OCI-LY3 (cell line): ENCODE measurements at regions not wholly inside any gene's neighbourhood (a gene's known extent, or its start where the extent isn't known, plus 50 kb on each side); places are given as distances from the start of the nearest gene placed in this dataset.

Experiments used
- H2AFZ ChIP-seq: fragments of 200-600, 300-600 bp; shearing (Covaris generic); 2 replicates; pipeline ENCODE4 v1.6.0; 2014; ENCODE audit warnings: antibody characterized with exemption, low read depth, low read length
- H3K27ac ChIP-seq: fragments of 200-600, 300-600 bp; sonication (generic); 2 replicates; pipeline ENCODE4 v1.5.1; 2014; ENCODE audit warnings: mild to moderate bottlenecking, low read length, moderate library complexity, mixed read lengths
- H3K27me3 ChIP-seq: fragments of 200-600, 300-600 bp; sonication (generic); 2 replicates; pipeline ENCODE4 v1.6.1; 2014; ENCODE audit warnings: low read depth, low read length, mixed read lengths
- H3K36me3 ChIP-seq: fragments of 200-600, 300-600 bp; sonication (generic); replicated peaks from 2 replicates; pipeline ENCODE3; 2014; ENCODE audit warnings: low read depth, low read length, mixed read lengths
- H3K4me1 ChIP-seq: fragments of 300-600, 200-600 bp; sonication (generic); 2 replicates; pipeline ENCODE4 v1.6.1; 2014; ENCODE audit warnings: low read length, mixed read lengths
- H3K4me2 ChIP-seq: fragments of 200-600, 300-600 bp; sonication (generic); 2 replicates; pipeline ENCODE4 v1.6.1; 2014; ENCODE audit warnings: low read length, mixed read lengths
- H3K4me3 ChIP-seq: fragments of 300-600, 200-600 bp; sonication (generic); 2 replicates; pipeline ENCODE4 v1.5.1; 2014; ENCODE audit warnings: antibody characterized with exemption, mild to moderate bottlenecking, low read length, moderate library complexity
- H3K79me2 ChIP-seq: fragments of 300-600, 200-600 bp; shearing (Covaris generic); 2 replicates; pipeline ENCODE4 v1.6.1; 2014; ENCODE audit warnings: mild to moderate bottlenecking, low read length, mixed read lengths
- H3K9ac ChIP-seq: fragments of 300-600, 200-600 bp; shearing (Covaris generic); 2 replicates; pipeline ENCODE4 v1.6.0; 2014; ENCODE audit warnings: mild to moderate bottlenecking, low read length, moderate library complexity
- H3K9me3 ChIP-seq: fragments of 200-600, 300-600 bp; shearing (Covaris generic); 2 replicates; pipeline ENCODE4 v1.6.1; 2014; ENCODE audit warnings: low read length, mixed read lengths; ENCODE audit not compliant: insufficient read depth
- H4K20me1 ChIP-seq: fragments of 200-600, 300-600 bp; sonication (generic); 2 replicates; pipeline ENCODE4 v1.6.1; 2016; ENCODE audit warnings: low read length, mixed read lengths; ENCODE audit not compliant: insufficient read depth
- CTCF ChIP-seq: fragments of 200-600, 300-600 bp; sonication (generic); IDR thresholded peaks from 2 replicates; pipeline ENCODE4 v1.5.1; 2014; ENCODE audit warnings: antibody characterized with exemption, low read length, low read depth
- EZH2phosphoT487 ChIP-seq: fragments of 200-600 bp; shearing (Covaris generic); IDR thresholded peaks from 2 replicates; pipeline ENCODE4 v1.6.1; 2018; ENCODE audit warnings: antibody characterized with exemption, mixed run types, low read depth

- peaks cover 14% of the 10 kb centered on the region; the same call in 1 of the 2 replicates for H3K9me3 ChIP-seq
- H3K36me3 ChIP-seq = no peaks in the 10 kb centered on the region
- H3K27ac ChIP-seq = no peak overlapping the region
- peaks cover 1% of the 10 kb centered on the region; the same call in 1 of the 2 replicates for H3K4me1 ChIP-seq
- H3K79me2 ChIP-seq = no peaks in the 10 kb centered on the region
- no peaks in the 10 kb centered on the region for H4K20me1 ChIP-seq
- no peak overlapping the region for H2AFZ ChIP-seq
- no peak overlapping the region for H3K9ac ChIP-seq
- no peak overlapping the region for H3K4me3 ChIP-seq
- H3K27me3 ChIP-seq = no peaks in the 10 kb centered on the region
- no peak overlapping the region for H3K4me2 ChIP-seq
- TF ChIP-seq CTCF = no peak
- no peak for TF ChIP-seq EZH2phosphoT487
Observed at GRCh38 chr7:52502281-52502680, 533.2 kb upstream of the POM121L12 start.

- Histone ChIP-seq H3K4me2 (no peak overlapping the region), H2AFZ (no peak overlapping the region), H3K27me3 (no peaks in the 10 kb centered on the region), H4K20me1 (no peaks in the 10 kb centered on the region), H3K9ac (no peak overlapping the region), H3K79me2 (no peaks in the 10 kb centered on the region), H3K9me3 (peaks cover 8% of the 10 kb centered on the region; the same call in 1 of the 2 replicates), H3K4me1 (no peaks in the 10 kb centered on the region), H3K36me3 (no peaks in the 10 kb centered on the region), H3K27ac (no peak overlapping the region), H3K4me3 (no peak overlapping the region)
- no peak for TF ChIP-seq EZH2phosphoT487
Observed at GRCh38 chr7:52501696-52502095, 533.7 kb upstream of the POM121L12 start.

GRCh38 chr7:52500841-52501240 is 534.6 kb upstream of the POM121L12 start:
- TF ChIP-seq CTCF = no peak
- no peak for TF ChIP-seq EZH2phosphoT487
- Histone ChIP-seq H2AFZ (no peak overlapping the region), H3K4me1 (no peaks in the 10 kb centered on the region), H3K9me3 (peaks cover 3% of the 10 kb centered on the region; the same call in 1 of the 2 replicates), H3K27ac (no peak overlapping the region), H3K27me3 (no peaks in the 10 kb centered on the region), H3K79me2 (no peaks in the 10 kb centered on the region), H3K36me3 (no peaks in the 10 kb centered on the region), H3K4me3 (no peak overlapping the region), H3K4me2 (no peak overlapping the region), H3K9ac (no peak overlapping the region), H4K20me1 (no peaks in the 10 kb centered on the region)

- Histone ChIP-seq H2AFZ (no peak overlapping the region), H3K27me3 (no peaks in the 10 kb centered on the region), H3K4me2 (no peak overlapping the region), H3K9me3 (no peaks in the 10 kb centered on the region), H3K36me3 (no peaks in the 10 kb centered on the region), H3K4me3 (no peak overlapping the region), H4K20me1 (no peaks in the 10 kb centered on the region), H3K27ac (no peak overlapping the region), H3K4me1 (no peaks in the 10 kb centered on the region), H3K79me2 (no peaks in the 10 kb centered on the region), H3K9ac (no peak overlapping the region)
- TF ChIP-seq CTCF = no peak
Observed at GRCh38 chr7:52498366-52498765, 537.1 kb upstream of the POM121L12 start.

- H3K79me2 ChIP-seq = no peaks in the 10 kb centered on the region
- no peak overlapping the region for H3K9ac ChIP-seq
- H4K20me1 ChIP-seq = no peaks in the 10 kb centered on the region
- peaks cover 9% of the 10 kb centered on the region for H3K4me1 ChIP-seq
- no peak overlapping the region for H3K4me3 ChIP-seq
- H3K9me3 ChIP-seq = no peaks in the 10 kb centered on the region
- 0 out of 2 replicates have a peak overlapping the region, but pooled peaks have one; percentile 28 for H2AFZ ChIP-seq
- no peak overlapping the region for H3K4me2 ChIP-seq
- TF ChIP-seq CTCF = no peak
- TF ChIP-seq EZH2phosphoT487 = no peak
- no peaks in the 10 kb centered on the region for H3K36me3 ChIP-seq
- no peaks in the 10 kb centered on the region for H3K27me3 ChIP-seq
- H3K27ac ChIP-seq = no peak overlapping the region
Observed at GRCh38 chr7:52486267-52486666, 549.2 kb upstream of the POM121L12 start.
